NCI-H1930 (cell line): ENCODE measurements at regions not wholly inside any gene's neighbourhood (a gene's known extent, or its start where the extent isn't known, plus 50 kb on each side); places are given as distances from the start of the nearest gene placed in this dataset.
"Not testable (repeated sequence)": the region's sequence is repeated elsewhere in the genome, so short reads cannot be mapped to it uniquely, and the experiment has no call there.

Experiments
- DNase-seq, 2 experiments: peaks; one replicate each; lab custom pipeline; 2025; lab: John Stamatoyannopoulos, UW

DNA sequence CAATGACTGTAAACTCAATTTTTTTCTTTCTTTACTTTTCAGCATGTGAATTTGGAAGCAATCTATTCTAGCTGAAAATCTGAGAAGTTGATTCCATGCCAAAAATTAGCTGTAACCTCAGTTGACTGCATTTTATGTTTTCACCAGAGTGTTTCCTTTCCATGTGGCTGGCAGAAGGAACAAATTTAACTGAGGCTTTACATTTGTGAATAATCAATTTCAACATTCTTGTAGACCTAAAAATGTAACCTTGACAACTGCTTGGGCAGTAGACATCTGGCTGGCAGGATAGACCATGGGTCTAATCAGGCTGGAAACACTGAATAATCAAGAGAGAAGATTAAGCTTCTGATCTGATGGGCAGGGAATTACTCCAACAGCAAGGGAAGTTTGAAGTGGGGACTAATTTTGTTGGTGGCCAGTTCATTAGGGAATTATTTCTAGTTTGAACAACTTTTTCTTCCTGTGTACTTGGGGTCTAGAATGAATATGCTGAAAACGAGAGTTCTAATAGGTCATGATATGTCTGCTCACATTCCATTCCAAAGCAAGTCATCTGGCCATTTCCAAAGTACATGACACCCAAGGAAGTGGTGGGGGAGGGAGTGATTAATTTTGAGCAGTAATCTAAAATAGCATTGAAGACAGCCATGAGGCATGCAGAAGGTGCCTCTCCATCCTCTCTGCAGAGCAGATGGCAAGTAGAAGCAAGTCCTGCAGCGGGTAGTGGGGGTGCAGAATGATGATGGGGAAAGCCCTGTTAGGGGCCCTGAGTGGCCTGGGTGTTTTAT lies 68.2 kb downstream of the ATP23 start:
- no peak for DNase-seq

DNA sequence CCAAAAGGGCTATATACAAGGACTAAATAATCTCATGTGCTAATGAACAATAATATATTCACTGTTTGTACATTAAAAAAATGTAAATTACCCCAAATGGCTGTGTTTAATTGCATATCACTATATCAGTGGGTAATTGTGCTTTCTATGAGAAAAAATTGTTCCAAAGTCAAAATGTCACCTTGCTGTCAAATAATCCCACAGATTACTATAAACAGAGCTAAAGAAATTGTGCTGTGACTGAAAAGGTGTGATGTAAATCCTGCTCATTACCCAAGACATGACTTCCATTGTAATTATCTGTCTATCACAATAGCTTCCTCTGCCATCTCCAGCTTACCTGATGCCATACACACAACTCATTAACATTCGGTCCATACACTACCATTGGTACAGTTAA lies 70.3 kb downstream of the ATP23 start:
- no peak for DNase-seq

DNA sequence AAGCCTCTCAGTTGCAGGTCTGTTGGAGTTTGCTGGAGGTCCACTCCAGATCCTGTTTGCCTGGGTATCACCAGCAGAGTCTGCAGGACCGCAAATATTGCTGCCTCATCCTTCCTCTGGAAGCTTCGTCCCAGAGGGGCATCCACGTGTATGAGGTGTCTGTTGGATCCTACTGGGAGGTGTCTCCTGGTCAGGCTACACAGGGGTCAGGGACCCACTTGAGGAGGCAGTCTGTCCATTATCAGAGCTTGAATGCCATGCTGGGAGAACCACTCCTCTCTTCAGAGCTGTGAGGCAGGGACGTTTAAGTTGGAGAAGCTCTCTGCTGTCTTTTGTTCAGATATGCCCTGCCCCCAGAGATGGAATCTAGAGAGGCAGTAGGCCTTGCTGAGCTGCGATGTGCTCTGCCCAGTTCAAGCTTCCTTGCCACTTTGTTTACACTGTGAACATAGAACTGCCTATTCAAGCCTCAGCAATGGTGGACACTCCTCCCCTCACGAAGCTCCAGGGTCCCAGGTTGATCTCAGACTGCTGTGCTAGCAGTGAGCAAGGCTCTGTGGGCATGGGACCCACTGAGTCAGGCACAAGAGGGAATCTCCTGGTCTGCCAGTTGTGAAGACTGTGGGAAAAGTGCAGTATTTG lies 81.1 kb downstream of the ATP23 start:
- DNase-seq = not testable (repeated sequence)

DNA sequence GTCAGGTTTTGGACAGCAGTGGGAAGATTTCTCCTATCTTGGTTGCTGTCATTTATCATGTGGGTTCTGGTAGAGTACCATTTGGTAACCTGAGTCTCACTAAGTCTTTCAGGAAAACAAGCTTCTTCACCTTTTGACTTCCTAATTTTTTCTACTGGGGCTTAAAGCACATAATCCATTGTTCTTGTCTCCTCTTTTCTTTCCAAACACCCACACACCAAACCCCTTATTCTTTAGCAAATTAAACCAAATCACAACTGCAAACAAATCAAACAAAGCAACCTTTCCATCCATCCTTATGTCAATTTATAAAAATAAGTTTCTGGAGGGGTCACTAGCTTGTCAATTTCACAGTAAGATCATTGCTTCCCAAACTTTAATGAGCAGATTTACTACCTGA lies 84.1 kb downstream of the ATP23 start:
- no peak for DNase-seq

DNA sequence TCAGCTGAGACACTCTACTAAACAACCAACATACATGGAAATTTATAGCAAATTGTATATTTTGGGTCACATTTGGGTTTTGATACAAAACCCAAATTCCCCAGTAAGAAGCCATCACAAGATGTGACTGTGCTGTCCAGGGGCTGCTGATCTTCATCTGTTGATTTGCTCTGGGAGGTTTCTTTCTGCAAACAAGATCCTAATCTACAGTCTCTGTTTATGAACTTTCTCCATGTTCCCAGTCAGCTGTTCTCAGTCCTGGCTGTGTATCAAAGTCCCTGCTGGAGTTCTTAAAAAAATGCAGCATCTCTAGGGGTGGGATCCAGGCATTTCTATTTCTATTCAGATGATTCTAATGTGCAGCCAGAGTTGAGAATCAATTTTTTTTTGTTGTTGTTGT lies 85.1 kb downstream of the ATP23 start:
- no peak for DNase-seq

DNA sequence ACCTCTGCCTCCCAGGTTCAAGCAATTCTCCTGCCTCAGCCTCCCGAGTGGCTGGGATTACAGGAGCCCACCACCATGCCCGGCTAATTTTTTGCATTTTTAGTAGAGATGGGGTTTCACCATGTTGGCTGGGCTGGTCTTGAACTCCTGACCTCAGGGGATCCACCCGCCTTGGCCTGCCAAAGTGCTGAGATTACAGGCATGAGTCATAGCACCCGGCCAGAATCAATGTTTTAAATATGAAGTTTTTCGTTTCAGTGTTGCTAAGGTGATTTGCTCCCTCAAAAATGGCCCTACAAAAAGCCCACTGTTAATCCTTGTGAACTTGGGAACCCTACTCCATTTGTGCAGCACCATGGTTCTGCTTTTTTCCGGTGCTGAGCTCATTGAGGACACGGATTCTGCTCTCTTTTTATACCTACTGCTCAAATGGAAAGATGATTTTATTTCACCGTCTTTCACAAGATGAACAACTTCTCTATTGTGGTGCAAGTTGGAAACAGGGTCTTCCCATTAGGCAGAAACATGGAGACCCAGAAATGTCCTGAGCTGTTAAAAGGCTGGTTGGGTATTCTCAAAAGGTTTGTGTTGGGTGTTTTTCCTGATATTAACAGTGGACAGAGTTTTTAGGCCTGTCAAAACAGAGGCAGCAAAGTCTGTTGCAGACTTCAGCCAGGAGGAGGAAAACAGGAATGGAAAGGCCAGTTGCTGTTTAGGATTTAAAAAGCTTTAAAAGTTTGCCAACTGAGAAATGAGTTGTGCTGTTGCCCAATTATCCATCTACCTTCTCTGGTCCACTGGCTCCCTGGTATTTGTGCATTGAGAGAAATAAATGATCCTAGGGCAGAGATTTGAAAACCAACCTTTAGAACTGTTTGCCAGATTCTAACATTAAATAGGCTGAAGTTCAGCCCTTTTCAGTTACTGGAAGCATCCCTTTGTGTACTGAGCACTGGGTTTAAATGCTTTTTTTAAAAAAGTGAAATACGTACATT lies 85.8 kb downstream of the ATP23 start:
- no peak for DNase-seq

DNA sequence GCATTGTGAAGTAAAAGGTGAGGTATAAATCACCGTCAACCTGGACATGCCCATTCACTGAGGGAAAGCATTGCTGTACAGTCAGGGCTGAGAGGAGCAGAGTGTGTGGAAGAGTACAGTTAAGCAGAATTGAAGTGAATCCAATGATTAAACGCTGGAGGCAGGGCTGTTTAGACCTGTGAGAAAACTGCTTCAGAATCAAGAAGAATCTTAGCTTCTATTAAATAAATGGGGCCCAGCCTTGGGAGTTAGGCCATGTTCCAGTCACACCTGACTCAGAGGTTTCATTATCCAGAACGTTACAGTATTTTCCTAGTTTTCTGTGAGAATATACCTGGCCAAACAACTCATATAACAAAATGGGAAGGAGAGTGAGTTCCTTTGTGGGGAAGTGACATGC lies 86.9 kb downstream of the ATP23 start:
- no peak for DNase-seq

DNA sequence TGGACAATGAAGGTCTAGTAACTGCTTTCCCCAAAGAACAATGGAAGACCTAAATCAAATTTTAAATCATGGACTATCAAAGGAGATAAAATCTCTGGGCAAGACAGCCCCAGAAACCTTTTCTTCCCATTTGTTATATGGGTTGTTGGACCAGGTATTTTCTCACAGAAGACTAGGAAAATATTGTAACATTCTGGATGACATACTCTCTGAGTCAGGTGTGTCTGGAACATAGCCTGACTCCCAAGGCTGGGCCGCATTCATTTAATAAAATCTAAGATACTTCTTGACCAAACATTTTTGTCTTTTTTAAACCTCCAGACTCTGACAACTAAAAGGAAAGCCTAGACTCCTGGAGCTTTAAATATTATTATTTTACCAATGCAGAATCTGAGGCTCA lies 87.9 kb downstream of the ATP23 start:
- no peak for DNase-seq

DNA sequence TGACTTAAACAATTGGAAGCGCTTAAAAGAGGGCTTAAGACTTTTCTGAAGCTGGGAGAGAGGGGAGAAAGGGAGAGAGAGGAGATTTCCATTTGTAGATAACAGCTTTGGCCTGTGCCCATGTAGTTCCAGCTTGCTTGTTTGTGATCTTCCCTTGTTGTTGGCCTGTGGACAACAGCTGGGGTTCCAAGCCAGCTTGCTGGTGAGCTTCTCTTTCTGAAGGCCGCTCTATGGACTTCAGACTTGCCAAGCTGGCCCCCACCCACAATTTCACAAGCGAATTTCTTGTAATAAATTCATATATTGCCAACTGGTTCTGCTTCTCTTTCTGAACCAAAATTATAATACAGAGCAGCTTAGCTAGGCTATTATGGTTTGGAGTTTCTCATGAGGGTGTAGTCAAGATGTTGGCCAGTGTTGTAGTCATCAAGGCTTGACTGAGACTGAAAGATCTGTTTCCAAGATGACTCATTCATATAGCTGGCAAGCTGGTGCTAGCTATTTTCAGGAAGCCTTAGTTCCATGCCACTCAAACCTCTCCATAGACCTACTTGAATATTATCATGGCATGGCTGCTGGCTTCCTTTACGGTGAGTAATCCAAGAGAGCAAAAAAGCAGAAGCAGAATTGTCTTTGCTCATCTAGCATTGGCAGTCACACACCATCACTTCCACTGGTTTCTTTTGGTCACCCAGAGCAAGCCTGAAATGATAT lies 89.4 kb downstream of the ATP23 start:
- DNase-seq = no peak

DNA sequence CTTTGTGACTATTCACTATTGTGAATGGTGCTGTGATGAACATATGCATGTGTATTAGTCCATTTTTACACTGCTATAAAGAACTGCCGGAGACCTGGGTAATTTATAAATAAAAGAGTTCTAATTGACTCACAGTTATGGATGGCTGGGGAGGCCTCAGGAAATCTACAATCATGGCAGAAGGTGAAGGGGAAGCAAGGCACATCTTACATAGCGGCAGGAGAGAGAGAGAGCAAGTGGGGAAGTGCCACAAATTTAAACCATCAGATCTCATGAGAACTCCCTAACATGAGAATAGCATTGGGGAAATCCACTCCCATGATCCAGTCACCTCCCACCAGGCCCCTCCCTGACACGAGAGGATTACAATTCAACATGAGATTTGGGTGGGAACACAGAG lies 90.8 kb downstream of the ATP23 start:
- DNase-seq = no peak

DNA sequence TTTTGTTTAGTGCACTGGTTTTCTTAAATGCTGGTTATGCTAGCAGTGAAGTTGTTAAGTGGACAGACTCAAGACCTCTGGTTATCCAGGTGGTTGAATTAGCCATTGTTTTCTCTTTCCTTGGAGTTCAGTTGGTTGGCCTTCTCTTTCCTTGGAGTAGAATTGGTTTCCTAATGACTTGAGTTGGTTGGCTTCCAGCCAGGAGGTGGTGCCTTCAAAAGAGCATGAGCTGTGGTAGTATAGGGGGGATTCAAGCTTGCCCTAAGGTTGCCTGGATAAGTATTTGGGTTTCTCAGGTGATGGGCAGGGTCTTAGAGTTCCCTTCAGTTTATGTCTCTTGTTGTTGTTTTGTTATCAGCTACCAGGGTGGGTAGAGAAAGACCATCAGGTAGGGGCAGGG lies 92.5 kb downstream of the ATP23 start:
- no peak for DNase-seq

DNA sequence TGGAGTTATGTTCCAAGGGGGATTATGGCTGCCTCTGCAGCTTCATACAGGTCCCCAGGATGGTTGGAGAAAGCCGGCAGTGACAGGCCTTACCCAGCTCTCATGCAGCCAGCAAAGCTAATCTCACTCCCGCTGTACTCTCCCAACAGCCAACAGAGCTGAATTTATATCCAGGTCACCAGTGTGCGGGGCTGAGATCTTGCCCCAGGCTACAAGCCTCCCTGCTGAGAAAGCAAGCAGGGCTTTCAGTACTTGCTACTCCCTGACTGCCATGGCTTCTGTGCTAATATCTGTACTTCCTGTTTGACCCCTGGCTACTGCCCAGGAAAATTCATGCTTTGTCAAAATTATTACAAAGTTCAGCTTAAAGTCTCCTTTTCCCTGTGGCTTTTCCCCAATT lies 92.9 kb downstream of the ATP23 start:
- no peak for DNase-seq

DNA sequence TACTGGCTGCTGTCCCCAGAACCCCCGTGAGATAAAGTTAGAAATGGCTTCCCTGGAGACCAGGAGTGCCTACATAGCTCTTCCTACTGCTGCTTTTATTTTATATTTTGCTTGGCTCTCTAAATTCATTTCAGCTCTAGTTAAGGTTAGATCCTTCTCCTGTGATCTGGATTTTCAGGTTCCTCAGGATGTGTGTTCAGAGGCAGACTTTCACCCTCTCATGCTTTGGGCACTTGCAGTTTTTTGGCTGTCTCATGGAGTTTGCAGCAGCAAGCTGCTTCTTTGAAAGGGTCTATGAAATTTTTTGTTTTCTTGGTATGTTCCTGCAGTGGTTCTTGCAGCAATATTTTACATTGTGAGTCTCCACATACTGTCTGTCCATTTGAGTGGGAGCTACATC lies 93.3 kb downstream of the ATP23 start:
- no peak for DNase-seq

DNA sequence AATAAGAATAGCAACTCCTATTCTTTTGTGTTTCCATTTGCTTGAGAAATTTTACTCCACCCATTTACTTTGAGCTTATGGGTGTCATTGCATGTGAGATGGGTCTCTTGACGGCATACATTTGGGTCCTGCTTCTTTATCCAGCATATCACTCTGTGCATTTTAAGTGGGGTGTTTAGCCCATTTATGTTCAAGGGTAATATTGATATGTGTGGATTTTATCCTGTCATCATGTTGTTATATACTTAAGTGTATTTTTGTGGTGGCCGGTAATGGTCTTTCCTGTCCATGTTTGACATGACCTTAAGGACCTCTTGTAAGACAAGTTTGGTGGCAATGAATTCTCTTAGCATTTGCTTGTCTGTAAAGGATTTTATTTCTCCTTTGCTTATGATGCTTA lies 100.1 kb downstream of the ATP23 start:
- DNase-seq = no peak

DNA sequence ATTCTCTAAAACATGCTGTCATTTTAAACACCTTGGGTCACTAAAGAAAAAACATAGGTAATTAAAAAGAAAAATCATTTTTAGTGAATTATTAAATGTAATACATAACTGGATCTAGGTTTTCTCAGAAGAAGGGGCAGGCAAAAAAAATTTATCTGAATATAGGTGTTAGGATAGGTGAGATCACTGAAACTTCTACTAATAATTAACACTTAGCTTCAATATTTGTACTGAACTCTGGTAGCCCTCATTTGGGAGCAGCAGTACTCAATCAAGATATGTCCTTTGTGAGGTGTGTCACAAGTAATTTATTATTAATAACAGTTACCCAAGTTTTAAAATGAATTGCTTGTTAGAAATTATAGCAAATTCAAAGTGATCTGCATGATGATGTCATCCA lies 103.6 kb downstream of the ATP23 start:
- DNase-seq = no peak

DNA sequence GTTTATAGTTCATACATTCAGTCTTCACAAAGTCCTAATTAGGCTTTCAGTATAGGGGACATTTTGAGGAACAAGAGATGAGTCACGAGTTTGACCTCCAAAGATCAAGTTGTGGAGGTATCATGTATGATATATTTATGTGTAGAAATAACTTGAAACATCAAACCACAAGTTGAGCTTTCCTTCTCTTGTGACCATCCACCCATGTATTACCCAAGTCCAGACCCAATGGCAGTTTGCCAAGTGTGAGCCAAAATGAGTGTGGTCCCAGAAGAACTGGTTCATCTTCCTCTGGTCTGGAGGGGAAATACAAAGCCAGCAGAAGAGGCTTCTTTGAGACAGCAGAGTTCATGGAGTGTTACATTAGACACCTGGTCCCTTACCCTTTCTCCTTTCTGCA lies 104.9 kb downstream of the ATP23 start:
- DNase-seq = no peak

DNA sequence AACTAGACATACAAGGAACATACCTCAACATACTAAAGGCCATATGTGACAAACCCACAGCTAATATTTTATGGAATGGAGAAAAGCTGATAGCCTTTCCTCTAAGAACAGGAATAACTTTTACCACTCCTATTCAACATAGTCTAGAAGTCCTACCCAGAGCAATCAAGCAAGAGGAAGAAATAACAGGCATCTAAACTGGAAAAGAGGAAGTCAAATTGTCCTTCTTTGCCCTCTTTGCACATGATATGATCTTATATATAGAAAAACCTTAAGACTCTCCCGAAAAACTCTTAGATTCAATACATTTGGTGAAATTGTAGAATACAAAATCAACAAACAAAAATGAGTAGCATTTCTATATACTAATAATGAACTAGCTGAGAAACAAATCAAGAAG lies 110.0 kb downstream of the ATP23 start:
- no peak for DNase-seq

DNA sequence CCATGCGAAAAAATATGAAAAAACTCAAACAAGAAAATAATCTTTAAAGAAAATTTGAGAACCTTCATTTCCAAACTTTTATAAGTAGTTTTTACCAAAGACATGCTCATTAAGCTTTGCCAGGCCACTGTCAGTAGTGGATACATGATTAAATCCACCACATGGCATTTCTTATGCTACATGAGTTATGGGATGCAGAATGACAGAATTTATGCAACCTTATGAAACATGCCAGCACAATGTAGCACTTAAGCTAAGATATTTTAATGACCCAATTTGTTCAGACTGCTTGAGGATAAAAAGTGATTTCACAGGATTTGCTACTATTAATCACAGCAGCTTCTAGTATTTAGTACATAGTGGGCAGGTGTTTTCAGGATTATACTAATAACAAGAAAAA lies 123.3 kb downstream of the ATP23 start:
- no peak for DNase-seq

DNA sequence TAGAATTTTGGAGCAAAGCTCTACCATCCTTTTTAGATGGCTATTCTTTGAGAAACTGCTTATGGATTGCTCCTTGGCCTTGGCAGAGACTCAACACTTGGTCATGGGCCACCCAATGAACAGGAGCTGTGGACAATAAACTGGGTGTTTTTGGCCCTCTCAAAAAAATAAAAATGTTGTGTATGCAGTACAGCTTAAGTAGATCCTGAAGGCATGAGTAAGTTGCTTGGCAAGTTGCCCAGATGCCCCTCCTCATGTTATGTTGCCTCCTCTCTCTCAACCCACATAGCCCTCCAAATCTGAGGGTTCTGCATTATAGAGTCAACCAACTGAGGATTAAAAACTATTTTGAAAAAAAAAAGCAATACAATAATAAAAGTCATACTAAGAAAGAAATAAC lies 124.9 kb downstream of the ATP23 start:
- no peak for DNase-seq

DNA sequence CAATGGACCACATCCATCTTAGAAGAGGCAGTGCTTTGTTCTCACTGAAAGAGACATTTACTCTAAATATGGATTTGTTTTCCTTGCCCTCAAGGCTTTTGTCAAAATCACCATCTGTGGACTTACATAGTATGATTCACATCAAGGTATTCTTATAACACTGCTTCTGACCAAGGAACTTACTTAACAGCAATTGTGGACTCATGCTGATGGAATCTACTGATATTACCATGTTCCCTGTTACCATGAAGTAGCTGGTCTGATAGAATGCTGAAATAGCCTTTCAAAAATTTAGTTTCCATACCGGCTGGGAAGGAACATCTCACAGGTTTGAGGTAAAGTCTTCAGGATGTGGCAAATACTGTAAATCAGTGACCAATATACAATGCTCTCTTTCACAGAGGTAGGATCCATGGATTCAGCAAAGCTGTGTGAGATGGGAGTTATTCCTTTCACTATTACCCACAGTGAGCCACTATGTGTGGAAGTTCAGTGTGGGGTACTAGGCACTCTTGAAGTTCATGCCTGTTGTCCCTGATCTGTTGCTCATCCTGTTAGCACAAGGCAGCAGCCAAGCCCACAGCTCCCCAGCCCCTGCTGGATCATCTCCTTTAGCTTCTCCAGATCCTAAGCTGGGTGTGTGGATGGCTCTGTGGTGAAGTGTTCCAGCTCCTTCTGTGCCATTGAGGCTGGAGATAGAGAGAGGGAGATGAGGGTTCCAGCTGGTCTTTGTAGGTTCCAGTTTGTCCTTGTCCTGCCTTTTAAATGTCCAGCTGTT lies 126.4 kb downstream of the ATP23 start:
- DNase-seq = no peak

DNA sequence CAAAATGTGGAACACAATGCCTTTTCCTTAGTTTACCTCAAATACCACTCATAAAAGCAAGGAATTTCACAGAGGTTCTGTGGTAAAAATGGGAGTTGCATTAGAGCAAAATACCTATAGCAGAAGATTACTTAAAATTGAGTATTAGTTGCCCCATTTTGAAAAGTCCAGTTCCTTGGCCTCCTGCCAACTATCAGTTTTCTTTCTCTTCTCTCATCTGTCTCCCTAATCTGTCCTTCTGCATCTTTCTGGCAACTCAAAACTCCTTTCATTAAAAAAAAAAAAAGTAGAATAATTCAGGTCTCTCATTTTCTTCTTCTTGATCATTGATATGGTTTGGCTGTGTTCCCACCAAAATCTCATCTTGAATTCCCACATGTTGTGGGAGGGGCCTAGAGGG lies 127.3 kb downstream of the ATP23 start:
- no peak for DNase-seq
